SK-N-SH (cell line): ENCODE measurements at regions not wholly inside any gene's neighbourhood (a gene's known extent, or its start where the extent isn't known, plus 50 kb on each side); places are given as distances from the start of the nearest gene placed in this dataset.

Experiments used
- CHD2 ChIP-seq: fragments of 150-350 bp; IDR thresholded peaks from 2 replicates; pipeline ENCODE4 v1.6.1; 2018; ENCODE audit warnings: low read length; ENCODE audit not compliant: partially characterized antibody
- ELF1 ChIP-seq: IDR thresholded peaks from 2 replicates; pipeline ENCODE4 v1.4.0; 2012
- EP300 ChIP-seq, 2 experiments: IDR thresholded peaks; 2 replicates each; pipeline versions ENCODE4 v1.4.0 to v1.6.1; 2012; ENCODE audit warnings: borderline replicate concordance in 1 of 2, low read depth in 1 of 2, low read length in 1 of 2
- EZH2phosphoT487 ChIP-seq: fragments of 200-600 bp; sonication (generic); IDR thresholded peaks from 2 replicates; pipeline ENCODE4 v1.6.1; 2017; ENCODE audit warnings: low read depth, mixed run types, mild to moderate bottlenecking, antibody characterized with exemption, moderate library complexity, borderline replicate concordance
- FOSL2 ChIP-seq: IDR thresholded peaks from 2 replicates; pipeline ENCODE4 v1.4.0; 2012; ENCODE audit warnings: low read depth, mild to moderate bottlenecking, moderate library complexity, borderline replicate concordance
- JUND ChIP-seq: IDR thresholded peaks from 2 replicates; pipeline ENCODE4 v1.4.0; 2012
- REST ChIP-seq: IDR thresholded peaks from 2 replicates; pipeline ENCODE4 v1.6.1; 2012; ENCODE audit warnings: mild to moderate bottlenecking, low read depth, low read length, moderate library complexity
- TAF1 ChIP-seq: IDR thresholded peaks from 2 replicates; pipeline ENCODE4 v1.6.1; 2012; ENCODE audit warnings: low read depth, mild to moderate bottlenecking, low read length, moderate library complexity, borderline replicate concordance
- TEAD4 ChIP-seq: IDR thresholded peaks from 2 replicates; pipeline ENCODE4 v1.4.0; 2012; ENCODE audit warnings: mild to moderate bottlenecking, borderline replicate concordance; ENCODE audit not compliant: insufficient read depth
- TF ChIP-seq, protein P1 (sequence below): fragments of 200-600 bp; sonication (generic); IDR thresholded peaks from 2 replicates; pipeline ENCODE4 v1.6.1; 2017; ENCODE audit warnings: antibody characterized with exemption, mild to moderate bottlenecking, moderate library complexity
- TF ChIP-seq, protein P2 (sequence below): IDR thresholded peaks from 2 replicates; pipeline ENCODE4 v1.4.0; 2012; ENCODE audit warnings: low read depth, borderline replicate concordance

DNA sequence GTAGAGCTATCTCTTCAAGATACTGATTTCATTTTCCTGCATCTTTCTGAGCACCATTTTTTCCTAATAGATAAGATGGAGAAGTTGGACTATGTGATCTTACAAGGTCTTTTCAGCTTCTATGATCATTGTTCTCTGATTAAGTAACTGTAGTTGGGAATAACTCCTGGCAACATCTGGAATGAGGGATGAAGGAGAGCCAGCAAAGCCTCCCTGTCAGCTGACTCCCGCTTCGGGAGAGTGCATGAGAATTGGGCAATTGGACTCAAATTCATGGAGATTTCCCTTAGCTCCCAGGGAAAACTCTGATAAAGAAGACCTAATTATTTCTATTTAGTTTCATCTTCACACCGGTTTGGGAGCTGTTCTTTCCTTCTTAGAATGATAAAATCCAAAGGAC is 146.1 kb downstream of the CCDC71L start:
- TF ChIP-seq FOSL2 (no peak), ELF1 (no peak), EZH2phosphoT487 (no peak), TAF1 (no peak), TEAD4 (no peak), JUND (no peak), REST (no peak), EP300 (IDR thresholded peaks at IDR 0.05; ENCODE audit: borderline replicate concordance in 1 of 2, low read depth in 1 of 2, low read length in 1 of 2) (no peak), CHD2 (no peak)
- TF ChIP-seq, protein P1, sequence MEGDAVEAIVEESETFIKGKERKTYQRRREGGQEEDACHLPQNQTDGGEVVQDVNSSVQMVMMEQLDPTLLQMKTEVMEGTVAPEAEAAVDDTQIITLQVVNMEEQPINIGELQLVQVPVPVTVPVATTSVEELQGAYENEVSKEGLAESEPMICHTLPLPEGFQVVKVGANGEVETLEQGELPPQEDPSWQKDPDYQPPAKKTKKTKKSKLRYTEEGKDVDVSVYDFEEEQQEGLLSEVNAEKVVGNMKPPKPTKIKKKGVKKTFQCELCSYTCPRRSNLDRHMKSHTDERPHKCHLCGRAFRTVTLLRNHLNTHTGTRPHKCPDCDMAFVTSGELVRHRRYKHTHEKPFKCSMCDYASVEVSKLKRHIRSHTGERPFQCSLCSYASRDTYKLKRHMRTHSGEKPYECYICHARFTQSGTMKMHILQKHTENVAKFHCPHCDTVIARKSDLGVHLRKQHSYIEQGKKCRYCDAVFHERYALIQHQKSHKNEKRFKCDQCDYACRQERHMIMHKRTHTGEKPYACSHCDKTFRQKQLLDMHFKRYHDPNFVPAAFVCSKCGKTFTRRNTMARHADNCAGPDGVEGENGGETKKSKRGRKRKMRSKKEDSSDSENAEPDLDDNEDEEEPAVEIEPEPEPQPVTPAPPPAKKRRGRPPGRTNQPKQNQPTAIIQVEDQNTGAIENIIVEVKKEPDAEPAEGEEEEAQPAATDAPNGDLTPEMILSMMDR, result no peak
- TF ChIP-seq, protein P2, sequence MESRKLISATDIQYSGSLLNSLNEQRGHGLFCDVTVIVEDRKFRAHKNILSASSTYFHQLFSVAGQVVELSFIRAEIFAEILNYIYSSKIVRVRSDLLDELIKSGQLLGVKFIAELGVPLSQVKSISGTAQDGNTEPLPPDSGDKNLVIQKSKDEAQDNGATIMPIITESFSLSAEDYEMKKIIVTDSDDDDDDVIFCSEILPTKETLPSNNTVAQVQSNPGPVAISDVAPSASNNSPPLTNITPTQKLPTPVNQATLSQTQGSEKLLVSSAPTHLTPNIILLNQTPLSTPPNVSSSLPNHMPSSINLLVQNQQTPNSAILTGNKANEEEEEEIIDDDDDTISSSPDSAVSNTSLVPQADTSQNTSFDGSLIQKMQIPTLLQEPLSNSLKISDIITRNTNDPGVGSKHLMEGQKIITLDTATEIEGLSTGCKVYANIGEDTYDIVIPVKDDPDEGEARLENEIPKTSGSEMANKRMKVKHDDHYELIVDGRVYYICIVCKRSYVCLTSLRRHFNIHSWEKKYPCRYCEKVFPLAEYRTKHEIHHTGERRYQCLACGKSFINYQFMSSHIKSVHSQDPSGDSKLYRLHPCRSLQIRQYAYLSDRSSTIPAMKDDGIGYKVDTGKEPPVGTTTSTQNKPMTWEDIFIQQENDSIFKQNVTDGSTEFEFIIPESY, result no peak
